GM19467 (cell line): ENCODE measurements at regions not wholly inside any gene's neighbourhood (a gene's known extent, or its start where the extent isn't known, plus 50 kb on each side); places are given as distances from the start of the nearest gene placed in this dataset.
"Not testable (repeated sequence)": the region's sequence is repeated elsewhere in the genome, so short reads cannot be mapped to it uniquely, and the experiment has no call there.

Source experiments
- ATAC-seq: cut with Tn5 transposase; IDR thresholded peaks from one replicate; pipeline ENCODE4 v1.9.1; 2021; ENCODE audit warnings: mild to moderate bottlenecking, moderate library complexity; ENCODE audit not compliant: unreplicated experiment

DNA sequence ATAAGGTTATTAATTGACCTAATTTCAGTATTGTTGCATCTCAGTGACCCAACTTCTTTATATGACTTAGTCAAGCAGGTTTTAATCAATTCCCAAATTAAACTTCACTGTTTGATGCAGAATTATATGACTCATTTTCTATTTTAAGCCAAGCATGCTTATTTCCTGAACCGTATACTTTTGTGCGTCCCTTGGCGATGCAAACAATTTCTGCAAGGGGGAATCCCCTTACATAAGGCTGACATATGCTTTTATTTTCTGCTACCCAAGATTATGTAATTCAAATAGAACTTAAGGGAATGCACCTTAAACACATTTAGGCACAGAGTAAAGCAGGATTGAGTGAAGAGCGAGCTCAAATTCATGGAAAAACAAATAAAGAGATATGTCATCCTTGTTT is 303.9 kb downstream of the PDCD6IP start:
- ATAC-seq: no peak

DNA sequence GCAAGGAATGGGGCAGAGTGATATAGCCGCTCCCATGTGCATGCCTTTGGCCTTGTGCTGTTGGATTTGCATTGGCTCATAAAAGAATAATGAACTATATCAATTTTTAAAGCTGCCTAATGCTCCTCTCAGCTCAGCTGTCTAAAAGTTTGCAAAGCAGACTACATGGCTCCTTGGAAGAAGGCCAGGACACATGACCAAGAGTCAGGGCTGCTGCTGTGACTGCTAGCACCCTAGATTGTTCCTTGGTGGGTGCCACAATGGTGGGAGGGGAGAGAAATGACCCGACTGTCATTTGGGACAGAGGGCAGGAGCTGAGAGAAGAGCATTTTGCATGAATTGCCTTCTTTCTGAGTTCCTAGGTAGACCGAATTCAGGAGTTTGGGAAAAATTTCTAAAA is 307.9 kb downstream of the PDCD6IP start:
- no peak for ATAC-seq

DNA sequence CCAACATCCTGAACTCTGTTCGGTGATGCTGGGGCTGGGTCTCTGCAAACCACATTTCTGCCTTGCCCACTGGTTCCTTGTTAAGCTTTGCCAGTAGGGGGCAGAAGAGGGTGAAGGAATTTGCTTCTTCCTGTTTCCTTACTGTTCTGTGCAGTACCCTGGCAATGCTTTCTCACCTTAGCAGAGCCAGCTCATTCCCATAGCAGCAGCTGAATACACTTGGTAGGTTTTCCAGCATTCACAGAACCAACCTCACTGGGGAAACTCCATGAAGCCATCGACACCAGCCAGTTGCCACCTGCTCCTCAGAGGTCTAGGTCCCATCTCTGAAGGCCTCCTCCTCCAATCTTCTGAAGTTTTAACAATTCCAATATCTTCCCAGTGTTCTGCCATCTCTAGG is 308.4 kb downstream of the PDCD6IP start:
- ATAC-seq: peak; percentile 46

DNA sequence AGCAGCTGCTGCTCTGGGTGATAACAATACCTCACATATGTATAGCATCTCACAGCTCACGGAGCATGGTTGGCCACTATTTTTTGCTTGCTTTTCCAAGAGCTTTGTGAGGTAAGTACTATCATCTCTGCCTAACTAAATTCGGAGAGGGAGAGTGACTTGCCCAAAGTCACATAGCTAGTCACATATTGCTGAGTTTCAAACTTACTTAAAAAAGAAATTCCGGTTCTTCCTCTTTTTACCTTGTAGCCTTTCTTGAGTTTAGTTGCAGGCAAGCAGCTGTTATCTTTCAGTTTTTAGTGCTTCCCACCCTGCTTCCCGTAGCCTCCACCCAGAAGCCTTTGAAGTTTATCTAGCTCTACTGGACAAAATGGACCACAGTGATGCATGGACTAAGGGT is 309.2 kb downstream of the PDCD6IP start:
- ATAC-seq: peak; percentile 37

DNA sequence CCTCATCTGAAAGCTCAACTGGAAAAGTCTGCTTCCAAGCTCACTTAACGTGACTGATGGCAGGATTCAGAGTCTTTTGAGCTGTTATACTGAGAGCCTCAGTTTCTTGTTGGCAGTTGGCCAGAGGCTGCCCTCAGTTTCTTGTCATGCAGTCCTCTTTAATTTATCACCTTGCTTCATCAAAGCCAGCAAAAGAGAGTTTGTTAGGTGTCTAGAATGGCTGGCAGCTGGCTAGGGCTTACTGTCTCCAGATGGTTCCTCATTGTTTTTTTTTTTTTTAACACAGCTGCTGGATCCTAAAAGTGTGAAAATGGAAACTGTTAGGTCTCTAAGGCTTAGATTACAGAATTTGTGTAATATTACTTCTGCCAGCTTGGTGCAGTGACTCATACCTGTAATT is 310.6 kb downstream of the PDCD6IP start:
- ATAC-seq: no peak

DNA sequence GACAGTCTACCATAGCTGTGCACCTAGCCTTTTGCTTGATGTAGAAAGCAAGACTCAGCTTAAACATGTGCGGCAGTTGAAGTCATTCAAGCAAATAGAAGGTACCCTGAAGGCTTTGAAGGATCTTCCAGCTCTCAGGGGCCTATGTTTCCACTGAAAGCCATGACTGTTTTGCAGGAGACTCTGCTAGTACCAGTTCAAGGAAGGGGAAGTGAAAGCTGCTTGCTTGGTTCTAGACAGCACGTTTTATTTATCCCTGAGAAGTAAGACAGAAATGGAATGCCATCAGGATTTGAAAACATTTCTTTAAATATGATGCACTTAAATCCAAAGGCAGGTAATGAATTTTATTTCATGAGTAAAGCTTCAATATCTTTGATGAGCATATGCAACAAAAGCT is 311.4 kb downstream of the PDCD6IP start:
- ATAC-seq: peak; percentile 35

DNA sequence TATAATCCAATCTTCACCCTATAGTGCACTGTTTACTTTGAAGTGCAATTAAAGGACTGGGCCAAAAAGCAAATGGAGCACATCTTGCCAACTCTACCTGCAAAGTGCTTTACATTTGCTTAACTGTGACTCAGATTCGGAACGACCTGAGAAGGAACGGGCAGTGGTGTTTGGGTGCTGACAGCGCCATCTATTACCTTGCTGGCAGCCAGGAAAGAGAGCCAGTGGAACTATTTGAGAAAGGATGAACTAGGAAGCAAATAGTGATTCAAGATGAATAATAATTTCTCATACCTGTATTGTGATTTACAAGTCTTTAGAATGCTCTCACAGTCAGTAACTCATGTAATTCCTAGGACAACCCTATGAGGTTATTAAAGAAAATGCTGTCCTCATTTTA is 312.9 kb downstream of the PDCD6IP start:
- ATAC-seq: no peak

DNA sequence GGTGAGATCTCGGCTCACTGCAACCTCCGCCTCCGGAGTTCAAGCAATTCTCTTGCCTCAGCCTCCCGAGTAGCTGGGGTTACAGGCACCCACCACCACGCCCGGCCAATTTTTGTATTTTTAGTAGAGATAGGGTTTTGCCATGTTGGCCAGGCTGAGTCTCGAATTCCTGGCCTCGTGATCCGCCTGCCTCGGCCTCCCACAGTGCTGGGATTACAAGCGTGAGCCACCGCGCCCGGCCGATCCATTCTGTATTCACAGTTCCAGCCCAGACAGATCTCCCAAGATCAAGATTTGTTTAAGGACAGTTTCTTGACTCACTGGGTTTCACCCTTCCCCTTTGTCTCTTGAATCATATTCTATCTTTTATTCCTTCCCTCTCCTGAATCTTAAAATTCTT is 313.8 kb downstream of the PDCD6IP start:
- ATAC-seq: not testable (repeated sequence)

DNA sequence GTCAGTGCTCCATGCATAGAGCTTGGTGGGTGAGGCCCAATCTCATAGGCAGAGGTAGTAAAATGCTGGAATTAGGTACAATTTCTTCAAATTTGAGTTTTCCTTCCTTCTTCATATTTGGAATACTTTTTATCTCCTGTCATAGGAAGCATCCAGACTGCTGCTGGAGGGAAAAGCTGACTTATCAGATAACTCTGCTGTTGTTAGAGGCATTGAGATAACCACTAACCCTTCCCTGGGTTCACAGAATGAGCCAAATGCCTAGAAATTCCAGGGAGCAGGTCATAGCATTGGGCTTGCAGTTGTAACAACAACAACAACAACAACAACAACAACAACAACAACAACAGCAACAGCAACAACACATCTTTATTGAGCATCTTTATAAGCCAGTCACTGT is 332.7 kb downstream of the PDCD6IP start:
- ATAC-seq: no peak

DNA sequence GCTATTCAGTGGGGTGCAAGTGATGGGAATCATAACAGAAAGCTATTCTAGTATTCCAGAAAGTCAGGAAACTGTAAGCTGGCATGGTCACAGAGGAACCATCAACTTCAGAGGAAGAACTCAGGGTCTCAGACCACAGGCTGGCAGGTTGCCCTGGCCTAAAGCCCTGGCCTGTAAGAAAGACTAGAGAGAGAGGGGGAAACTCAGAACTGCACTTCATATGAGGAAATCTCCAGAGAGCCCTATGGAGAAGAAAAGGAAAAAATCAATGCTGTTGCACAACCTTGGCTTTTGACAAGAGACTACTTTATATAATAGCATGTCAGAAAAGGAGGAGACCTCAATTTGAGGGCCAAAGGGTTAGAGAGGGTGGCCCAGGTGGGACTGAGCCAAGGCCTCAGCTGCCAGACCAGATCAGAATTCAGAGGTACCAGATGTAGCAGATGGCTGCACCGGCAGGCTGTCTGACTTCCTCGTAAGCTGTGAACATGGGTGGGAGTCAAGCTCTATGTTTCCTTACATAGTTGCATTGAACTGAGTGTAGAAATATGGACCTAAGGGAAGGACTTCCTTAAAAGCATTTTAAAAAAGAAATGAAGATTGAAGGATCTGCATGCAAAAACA is 333.8 kb downstream of the PDCD6IP start:
- ATAC-seq: no peak

DNA sequence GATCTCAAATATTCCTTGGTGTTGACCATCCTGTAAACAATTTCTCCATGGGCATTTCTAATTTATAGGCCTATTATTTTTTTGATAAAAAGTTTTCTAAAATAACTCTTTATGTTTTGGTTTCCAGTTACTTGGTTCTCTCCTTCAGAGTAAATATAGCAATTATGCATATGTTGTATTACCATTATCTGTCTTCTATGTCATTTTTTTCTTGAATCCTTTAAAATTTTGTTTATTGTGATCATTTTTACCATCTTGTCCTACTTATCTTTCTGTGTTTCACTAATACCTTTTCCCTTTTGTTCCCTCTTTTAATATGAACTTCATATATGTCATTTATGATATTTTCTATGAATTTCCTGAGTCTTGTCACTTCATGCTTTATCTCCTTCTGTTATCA is 341.1 kb downstream of the PDCD6IP start:
- no peak for ATAC-seq

DNA sequence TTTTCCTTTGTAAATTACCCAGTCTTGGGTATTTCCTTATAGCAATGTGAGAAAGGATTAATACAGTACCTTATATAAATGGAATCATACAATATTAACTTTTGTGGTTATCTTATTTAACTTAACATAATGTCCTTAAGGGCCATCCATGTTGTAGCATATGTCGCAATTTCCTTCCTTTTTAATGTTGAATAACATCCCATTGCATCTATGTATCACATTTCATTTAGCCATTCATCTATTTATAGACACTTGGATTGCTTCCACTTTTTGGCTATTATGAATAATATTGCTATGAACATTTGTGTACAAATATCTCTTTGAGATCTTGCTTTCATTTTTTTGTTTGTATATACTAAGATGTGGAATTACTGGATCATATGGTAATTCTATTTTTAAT is 342.2 kb downstream of the PDCD6IP start:
- no peak for ATAC-seq

DNA sequence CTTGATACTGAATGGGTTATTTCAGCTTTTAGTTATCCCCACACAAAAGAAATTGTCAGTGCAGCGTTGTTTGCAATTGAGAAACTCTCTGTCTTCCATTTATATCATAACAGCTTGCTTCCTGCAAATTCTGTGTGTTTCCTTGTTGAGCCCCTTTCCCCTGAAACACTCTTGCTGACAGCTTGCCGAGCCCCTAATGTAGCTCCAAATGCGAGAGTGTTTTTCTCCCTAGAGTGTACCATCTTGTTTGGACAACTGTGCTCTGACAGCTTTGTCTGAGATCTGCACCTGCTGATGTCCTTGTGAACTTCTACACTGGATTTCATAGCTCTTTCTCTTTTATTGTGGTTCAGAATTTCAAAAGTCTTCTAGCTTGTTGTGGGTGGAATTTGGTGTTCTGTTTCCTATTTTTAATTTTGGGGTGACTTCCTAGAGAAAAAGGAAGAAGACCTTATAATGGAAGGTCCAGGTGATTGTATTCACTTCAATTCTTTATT is 343.5 kb downstream of the PDCD6IP start:
- ATAC-seq: no peak

DNA sequence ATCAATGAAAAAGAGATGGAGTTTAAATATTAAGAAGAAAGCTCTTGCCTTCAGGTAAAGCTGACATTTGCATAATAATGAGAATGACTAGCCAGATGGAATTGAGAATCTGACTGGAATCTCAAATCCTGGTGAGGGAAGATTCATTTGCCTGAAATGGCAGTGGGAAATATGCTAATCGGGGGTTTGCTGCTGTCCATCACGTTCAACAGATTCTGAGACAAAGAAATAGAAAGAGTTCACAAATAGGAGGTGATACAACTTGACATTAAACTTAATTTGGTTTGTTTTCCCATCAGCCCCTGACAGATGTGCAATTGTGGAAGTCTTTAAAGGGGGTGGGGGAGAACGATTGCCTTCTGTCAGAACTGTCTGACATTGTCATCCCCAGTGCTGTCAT is 347.4 kb downstream of the PDCD6IP start:
- ATAC-seq: no peak

DNA sequence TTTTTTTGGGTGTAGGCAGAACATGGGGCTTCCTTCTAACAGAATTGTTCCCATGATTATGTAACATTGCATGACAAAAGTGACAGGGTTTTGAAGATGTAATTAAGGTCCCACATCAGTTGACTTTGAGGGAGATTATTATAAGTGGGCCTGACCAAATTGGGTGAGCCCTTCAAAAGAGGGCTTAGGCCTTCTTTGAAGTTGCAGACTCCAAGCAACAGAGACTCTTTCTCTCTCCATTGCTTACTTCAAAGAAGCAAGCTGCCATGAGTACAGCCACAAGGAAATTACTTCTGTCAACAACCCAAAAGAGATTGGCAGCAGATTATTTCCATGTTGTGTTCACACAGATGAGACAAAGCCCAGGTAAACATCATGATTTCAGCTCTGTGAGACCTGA is 348.2 kb downstream of the PDCD6IP start:
- ATAC-seq: no peak

DNA sequence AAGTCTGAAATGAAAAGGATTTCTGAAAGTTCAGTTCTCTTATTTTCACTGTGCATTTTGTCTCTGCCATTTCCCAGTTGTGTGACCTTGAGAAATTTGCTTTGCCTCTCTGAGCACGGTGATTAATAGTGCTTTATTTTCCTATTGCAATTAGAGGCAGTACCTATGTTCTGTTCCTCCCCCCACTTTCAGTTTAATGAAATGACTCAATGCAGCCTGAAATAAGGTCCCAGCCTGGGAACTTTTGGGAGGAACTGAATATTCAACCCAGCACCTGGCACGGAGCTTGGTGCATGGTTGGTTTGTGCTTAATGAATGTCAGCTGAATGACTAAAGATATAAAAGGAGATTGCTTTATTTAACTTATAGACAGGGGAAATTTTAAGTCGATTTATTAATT is 352.6 kb downstream of the PDCD6IP start:
- ATAC-seq: no peak

DNA sequence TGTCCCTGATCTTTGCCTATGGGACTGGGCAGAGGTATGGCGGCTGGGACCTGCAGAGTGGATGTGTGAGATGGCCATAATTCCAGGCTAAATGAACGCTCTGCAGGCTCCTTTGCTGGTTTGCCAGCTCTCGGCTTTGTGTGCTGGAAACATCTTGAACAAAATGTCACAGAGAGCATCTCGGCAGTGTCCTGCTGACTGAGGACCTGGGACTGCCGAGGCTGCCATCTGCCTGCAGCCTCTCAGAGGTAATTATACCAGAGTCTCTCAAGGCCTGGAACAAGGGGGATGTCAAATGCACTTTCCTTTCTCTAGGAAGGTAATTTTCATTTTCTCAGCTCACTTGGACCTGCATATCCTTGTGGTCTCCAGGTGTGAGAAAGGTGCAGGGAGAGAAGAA is 354.2 kb downstream of the PDCD6IP start:
- no peak for ATAC-seq

DNA sequence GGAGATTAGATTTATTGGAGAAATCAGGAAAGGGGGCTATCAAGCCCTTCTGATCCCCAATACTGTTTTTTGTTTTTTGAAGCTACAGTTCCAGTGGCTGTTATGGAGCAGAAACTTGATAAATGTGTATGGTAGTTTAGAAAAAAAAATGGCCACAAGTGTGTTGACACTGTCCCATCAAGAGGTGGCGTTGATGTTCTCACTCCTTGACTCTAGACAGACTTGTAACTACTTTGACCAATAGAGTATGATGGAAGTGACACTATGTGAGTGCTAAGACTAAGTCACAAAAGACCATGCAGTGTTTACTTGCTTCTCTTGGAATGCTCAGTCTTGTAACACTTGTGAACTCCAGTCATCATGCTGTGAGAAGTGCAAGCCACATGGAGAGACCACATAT is 356.7 kb downstream of the PDCD6IP start:
- no peak for ATAC-seq

DNA sequence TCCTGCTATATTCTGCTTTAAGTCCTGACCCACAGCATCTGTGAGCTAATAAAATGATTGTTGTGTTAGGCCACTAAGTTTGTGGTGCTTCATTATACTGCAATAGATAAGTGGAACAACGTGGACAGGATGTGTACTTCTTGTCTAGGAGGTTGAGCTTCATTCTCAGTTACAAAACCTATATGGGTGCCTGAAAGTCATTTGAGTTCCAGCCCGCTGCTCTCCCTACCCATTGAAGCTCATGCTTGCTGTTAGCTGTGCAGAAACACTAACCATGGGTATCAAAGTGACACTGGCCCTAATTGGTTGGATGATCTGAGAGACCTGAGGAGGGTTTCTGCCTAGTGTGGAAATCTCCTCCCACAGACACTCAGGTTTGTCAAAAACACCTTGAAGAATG is 357.2 kb downstream of the PDCD6IP start:
- no peak for ATAC-seq

DNA sequence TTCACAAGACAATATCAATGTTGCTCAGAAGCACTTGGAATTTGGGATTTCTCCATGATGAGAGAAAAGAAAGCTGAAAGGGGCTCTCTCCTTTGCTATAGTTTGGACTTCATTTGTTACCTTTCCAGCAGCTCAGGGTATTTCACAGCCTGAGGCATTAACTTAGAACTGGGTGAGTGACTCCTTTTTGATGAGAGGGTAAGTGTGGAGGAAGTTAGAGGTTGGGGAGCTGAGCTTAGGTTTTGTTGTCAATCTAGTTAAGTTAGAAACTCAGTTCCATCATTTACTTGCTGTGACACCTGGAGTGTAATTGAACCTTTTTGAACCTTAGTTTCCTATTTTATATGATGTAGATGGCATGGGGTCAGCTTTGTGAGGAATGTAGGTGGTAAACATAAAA is 359.1 kb downstream of the PDCD6IP start:
- no peak for ATAC-seq

DNA sequence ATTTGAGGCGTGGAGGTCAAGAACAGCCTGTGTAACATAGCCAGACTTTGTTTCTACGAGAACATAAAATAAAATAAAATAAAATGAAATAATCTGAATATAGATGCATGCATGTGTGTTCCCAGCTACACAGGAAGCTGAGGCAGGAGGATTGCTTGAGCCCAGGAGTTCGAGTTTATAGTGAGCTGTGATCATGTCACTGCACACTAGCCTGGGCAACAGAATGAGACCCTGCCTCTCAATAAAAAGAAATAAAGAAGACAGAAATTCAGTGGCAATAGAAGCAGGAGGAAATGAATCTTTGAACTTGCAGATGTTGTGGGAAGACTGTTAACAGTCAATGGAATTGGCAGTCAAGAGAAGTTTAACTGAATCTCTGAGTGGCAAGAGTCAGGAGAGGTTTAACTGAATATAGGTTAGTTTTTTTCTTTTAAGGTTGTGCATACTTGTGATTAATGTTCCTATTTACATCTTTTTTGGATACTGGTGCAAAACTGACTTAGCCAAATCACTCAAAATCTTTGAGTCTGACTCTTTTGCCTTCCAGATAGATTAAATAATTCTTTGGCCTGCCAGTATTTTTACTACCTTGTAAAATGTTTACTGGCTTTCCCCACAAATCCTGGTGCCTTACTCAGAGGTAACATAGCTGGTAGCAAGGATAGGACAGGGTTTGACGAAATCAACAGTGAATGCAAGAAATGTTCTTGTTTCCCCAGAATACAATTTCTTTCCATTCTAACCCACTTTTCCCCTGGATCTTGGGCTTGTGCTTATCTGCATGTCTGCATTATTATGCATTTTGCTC is 361.4 kb downstream of the PDCD6IP start:
- ATAC-seq: no peak

DNA sequence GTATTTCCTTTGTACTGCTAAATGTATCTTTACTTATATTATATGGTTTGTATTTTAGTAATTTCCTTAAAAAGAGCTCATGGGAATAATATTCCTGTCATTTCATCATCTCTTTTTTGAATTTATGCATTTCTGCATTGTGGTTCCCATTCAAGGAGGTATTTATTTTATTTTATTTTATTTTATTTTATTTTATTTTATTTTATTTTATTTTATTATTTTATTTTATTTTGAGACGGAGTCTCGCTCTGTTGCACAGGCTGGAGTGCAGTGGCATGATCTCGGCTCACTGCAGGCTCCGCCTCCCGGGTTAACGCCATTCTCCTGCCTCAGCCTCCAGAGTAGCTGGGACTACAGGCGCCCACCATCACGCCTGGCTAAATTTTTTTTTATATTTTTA is 371.2 kb downstream of the PDCD6IP start:
- ATAC-seq: not testable (repeated sequence)

DNA sequence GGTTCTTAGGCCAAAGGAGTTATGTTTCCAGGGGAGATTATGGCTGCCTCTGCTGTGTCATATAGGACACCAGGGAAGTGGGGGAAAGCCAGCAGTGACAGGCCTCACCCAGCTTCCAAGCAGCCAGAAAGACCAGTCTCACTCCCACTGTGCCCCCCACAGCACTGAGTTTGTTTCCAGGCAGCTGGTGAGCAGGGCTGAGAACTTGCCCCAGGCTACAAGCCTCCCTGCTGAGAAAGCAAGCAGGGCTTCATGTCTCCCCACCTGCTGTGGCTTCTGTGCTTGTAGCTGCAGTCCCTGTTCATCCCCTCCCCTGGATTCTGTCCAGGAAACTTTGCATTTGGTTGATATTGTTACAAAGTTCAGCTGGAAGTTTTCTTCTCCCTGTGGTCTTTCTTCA is 376.3 kb downstream of the PDCD6IP start:
- ATAC-seq: no peak
